DND-41 (cell line): ENCODE measurements at regions not wholly inside any gene's neighbourhood (a gene's known extent, or its start where the extent isn't known, plus 50 kb on each side); places are given as distances from the start of the nearest gene placed in this dataset.

Experiments used
- EZH2 ChIP-seq: IDR thresholded peaks from 3 replicates; pipeline ENCODE4 v1.6.1; 2012; ENCODE audit warnings: borderline replicate concordance, low read depth, mild to moderate bottlenecking, moderate library complexity, low read length, inconsistent platforms; ENCODE audit not compliant: severe bottlenecking
- TF ChIP-seq, protein P1 (sequence below): IDR thresholded peaks from 2 replicates; pipeline ENCODE4 v1.5.1; 2012; ENCODE audit warnings: borderline replicate concordance, low read length, moderate library complexity, mild to moderate bottlenecking; ENCODE audit not compliant: poor library complexity, severe bottlenecking; ENCODE audit errors: extremely low read depth

- TF ChIP-seq, protein P1, sequence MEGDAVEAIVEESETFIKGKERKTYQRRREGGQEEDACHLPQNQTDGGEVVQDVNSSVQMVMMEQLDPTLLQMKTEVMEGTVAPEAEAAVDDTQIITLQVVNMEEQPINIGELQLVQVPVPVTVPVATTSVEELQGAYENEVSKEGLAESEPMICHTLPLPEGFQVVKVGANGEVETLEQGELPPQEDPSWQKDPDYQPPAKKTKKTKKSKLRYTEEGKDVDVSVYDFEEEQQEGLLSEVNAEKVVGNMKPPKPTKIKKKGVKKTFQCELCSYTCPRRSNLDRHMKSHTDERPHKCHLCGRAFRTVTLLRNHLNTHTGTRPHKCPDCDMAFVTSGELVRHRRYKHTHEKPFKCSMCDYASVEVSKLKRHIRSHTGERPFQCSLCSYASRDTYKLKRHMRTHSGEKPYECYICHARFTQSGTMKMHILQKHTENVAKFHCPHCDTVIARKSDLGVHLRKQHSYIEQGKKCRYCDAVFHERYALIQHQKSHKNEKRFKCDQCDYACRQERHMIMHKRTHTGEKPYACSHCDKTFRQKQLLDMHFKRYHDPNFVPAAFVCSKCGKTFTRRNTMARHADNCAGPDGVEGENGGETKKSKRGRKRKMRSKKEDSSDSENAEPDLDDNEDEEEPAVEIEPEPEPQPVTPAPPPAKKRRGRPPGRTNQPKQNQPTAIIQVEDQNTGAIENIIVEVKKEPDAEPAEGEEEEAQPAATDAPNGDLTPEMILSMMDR, result no peak
- TF ChIP-seq EZH2, result no peak
Observed at GRCh38 chr14:38731962-38732361, 371.1 kb downstream of the SEC23A start.
